ENCODE measurements at regions not wholly inside any gene's neighbourhood (a gene's known extent, or its start where the extent isn't known, plus 50 kb on each side); places are given as distances from the start of the nearest gene placed in this dataset.

DNA sequence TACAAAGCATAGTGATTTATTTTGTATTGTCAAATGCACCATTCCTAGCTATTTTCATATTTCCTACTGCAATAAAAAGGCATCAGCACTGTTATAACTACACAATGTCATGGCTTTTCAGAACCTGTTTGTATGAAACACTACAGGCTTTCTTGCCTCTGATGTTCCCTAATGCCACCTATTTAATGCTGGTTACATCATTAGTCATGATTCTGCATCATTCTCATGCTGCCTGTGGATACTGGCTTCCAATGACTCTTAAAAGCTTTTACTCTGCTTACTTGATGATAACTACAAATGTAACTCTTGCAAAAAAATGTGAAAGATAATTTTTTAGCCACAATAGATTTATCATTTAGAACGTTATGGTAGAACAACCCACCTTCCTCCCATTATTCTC lies 529.4 kb downstream of the HTR7 start:
- no peak for DNase-seq (ENCODE audit: low spot score)

DNA sequence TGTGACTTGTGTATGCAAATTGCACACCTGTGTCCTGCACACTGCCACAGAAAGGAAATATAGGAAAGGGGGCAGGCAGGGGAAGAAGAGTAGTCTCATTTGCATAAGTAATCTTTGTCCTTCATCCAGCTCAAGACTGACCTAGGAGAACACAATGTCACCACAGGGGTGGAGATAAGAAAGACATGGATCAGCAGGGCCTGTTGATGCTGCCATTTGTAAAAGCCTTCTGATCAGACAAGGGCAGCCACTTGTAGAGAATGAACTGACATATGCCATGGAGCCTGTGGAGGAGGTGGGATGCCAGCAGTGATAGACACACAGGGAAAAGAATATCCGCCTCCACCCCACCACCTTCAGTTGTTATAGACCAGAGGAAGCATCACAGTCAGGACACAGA lies 528.9 kb downstream of the HTR7 start:
- DNase-seq (ENCODE audit: low spot score), result no peak

DNA sequence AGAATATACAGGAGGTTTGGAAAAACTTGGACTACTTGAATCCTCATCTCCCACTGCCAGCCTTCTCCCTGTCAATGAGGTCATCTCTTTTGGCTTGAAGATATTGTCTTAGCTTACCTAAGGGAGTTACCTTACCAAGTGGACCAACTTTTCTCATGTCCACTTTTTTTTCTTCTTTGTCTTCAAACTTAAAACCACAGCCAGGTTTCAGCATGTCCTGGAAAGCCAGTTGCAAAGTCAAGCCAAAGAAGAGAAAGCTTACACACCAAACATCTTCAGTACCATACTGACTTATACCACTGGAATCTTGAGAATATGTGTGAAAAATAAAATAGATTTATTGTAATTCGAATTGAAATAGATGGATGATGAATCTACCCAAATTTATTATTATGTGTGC lies 520.5 kb downstream of the HTR7 start:
- no peak for DNase-seq (ENCODE audit: low spot score)

DNA sequence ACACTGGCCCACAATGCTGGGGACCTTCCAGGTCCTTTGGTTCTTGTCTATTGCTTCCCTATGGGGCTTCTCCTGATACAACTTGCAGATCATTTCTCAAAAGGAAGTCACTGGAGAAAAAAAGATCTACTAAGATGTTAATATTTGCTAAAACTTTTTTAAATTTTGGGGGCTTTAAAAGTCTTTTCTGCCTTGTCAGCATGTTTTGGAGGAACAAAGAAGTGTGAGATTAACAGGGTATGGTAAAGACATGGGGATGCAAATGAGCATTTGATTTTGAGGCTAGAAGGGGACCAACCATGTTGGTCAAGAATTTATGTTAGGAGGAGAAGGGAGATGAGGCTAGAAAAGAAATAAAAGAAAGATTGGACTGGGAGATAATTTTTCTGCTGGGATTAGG lies 515.4 kb downstream of the HTR7 start:
- no peak for DNase-seq (ENCODE audit: low spot score)

DNA sequence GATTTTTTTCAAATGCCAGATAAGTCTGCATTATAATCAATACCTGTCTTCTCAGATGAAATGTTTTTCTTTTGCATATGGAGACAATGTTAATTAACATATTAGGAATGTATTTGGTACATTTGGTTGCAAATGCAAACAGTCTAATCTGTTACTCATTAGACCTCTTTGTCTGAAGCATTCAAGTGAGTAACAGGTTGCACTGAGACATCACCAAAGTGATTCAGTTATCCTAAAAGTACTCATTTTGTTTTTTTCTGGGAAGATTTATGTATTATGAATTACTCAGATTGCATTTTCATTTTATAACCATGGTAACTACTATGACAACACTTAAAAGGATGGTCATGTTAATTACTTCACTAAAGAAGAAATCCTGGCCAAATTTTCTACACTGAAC lies 513.6 kb downstream of the HTR7 start:
- DNase-seq (ENCODE audit: low spot score), result no peak

DNA sequence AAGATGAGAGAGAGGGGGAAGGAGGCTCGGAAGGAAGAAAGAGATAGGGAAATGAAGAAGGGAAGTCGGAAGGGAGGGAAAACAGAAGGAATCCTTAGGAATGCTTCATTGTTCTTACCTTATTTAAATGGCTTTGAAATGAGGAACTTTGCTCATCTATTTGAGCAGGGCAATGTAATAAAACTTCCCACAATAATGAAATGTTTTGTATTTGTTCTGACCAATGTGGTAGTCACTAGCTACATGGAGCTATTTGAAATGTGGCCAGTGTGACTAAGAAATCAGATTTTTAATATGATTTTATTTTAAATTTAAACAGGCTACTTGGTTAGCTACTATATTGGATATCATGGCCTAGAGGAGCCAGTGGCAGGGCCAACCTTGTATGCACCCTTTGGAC lies 510.6 kb downstream of the HTR7 start:
- DNase-seq (ENCODE audit: low spot score), result no peak

DNA sequence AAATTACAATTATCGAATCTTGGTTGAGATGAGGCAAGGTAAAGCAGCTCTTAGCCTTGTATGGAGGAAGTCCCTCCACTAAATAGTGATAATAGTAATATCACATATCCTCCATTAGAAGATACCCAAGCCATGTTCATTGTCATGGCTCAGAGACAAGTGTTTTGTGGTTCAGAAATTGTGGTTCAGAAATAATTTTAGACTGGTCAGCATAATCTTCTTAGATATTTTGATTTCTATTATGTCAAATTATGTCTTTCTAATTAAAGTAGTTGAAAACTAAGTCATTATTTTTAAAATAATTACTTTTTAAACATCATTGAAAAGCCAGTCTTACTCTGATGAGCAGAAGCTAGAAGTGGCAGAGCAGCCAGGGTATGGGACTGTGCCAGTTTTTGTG lies 507.7 kb downstream of the HTR7 start:
- DNase-seq (ENCODE audit: low spot score), result no peak

DNA sequence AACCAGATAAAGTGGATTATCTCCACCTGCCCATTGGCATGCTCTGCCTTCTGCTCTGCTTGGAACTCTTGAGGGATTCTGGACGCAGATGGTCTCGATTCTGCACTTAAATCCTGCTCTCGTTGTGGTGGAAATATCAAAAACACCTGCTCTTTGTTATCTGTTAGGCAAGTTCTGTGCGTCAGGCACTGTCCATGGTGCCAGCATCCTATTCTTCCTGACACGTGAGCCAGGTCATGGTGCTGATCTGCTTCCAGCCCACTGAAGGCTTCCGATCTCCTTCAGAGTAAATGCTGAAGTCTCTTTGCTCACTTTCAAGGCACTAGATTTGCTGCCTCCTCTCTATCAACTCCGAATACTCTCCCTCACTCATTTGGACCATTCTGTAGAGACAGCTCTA lies 505.6 kb downstream of the HTR7 start:
- DNase-seq (ENCODE audit: low spot score), result no peak

DNA sequence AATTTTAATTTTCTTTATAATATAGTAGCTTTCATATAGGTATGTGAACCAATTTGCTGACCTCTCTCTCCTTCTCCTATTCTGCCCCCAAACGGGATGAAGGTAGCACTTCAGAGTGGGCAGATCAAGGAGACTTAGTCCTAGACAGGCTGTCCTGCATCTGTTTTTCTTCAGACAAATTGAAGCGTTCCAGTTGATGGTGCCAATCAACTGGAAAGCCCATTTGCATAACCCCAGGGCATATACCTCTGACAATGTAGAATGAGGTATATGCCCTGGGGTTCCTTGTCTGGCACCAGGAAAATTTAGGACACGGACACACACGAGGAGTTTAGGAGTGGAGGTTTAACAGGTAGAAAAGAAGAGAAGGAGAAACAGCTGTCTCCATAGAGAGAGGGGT lies 502.9 kb downstream of the HTR7 start:
- DNase-seq (ENCODE audit: low spot score), result no peak

DNA sequence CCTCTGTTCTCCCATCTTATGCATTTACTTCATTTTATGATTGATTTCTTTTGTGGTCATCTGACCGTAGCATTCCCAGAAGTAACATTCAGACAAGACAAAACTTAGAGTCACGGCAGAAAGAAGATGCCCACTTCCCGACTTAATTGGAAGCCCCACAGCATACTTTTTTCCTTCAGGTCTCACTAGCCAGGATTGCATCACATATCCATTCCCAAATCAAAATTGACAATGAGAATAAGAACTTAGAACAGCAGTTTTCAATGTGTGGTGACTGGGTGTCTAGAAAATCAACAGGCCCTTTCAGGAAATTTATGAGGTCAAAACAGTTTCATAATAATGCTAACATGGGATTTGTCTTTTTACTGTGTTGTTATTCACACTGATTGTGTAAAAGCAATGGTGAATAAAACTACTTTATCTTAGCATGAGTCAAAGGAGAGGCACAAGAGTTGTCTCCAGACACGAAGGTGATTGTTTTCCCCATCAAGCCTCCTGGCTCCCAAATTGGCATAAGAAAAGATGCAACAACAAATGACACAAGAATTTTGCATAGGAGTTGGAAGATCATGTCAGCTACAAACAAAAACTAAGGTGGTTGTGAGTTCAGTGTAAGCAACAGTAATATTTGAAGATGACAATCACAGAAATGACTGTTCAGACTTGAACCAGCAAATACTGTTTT lies 493.9 kb downstream of the HTR7 start:
- no peak for DNase-seq (ENCODE audit: low spot score)

DNA sequence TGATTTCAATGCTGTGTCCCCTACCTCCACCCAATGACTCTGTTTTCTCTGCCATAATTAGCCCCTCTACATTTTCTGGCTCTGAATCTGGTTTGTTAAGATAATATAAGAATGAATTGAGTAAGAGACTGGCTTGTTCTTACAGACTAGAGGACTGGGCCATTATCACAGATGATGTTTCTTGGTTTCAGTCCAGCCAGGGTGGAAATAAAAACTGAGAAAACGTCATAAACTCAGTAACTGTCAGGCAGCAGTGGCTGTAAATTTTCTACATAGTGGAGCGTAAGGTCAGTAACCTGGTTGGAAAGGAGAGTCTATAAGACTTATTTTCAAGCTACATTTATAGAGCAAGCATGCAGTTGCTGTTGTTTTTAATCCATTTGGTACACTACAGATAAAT lies 485.4 kb downstream of the HTR7 start:
- DNase-seq (ENCODE audit: low spot score), result no peak

DNA sequence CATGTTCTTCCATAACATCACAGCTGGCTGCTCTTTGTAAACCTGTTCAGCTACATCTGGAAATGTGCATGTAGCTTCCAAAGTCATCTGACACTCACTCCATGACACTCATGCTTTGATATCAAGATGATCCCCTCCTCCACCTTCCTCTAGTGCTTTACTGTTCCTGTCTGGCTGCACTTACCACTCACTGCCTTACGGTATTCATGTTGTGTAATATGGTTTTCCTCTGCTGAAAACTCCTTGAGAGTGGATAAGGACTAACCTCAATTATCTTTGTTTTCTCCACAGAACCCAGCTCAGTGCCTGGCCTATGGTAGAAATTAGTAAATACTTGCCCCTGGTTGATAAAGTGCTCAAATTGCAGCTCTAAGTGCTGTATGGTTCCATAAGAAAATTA lies 483.9 kb downstream of the HTR7 start:
- DNase-seq (ENCODE audit: low spot score), result no peak

DNA sequence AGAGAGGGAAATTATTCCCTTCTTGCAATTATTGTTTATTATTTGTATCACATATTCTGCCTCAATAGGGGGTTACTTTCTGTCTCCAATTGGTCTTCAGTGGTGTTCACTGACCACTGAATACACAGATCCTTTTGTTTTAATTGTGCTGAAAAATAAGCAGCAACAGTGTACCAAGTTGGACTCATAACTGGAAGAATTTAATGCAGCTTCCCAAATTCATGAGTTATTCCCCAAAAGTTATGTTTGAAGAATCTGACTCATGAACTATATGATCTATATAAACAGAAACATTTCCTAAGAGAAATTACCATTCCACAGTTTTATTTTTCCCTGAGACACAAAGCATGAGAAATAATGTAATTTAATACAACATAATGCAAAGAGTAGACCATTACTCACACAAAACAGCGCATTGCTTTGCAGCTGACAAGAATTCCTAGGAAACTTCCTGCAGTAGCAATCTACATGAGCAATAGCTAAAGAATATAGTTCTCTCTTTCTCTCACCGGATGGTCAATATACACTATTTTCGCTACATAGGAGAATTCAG lies 479.2 kb downstream of the HTR7 start:
- DNase-seq (ENCODE audit: low spot score), result no peak

DNA sequence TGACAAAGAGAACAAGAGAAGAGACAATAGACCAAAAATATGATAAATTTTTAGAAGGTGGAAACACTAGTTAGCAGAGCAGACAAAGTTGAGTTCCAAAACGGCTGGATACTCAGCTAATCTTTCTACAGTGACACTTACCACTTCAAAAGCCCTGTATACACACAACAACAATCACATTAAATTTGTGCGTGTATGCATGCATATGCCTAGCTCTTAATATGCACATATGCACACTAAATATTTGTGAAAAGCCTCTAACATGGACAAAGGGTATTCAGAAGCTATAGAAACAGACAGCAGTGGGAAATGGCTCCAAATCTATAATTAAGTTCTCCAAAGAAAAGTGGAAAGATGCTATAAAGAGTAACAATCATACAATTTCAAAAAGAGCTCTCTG lies 476.4 kb downstream of the HTR7 start:
- DNase-seq (ENCODE audit: low spot score), result no peak

DNA sequence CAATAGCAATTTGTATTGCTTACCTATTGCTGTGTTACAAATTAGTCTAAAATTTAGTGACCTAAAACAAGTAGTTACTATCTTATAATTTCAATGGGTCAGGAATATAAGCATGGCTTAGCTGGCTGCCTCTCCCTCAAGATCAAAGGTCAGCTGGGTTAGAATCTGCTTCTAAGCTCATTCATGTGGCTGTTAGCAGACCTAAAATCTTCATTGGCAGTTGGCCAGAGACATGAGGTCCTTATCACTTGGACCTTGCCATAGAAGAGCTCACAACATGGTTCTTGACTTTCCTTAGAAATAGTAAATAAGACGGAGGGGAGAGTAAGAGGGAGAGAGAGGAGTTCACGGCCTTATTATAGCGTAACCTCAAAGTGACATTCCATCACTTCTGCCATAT lies 468.0 kb downstream of the HTR7 start:
- DNase-seq (ENCODE audit: low spot score), result no peak

DNA sequence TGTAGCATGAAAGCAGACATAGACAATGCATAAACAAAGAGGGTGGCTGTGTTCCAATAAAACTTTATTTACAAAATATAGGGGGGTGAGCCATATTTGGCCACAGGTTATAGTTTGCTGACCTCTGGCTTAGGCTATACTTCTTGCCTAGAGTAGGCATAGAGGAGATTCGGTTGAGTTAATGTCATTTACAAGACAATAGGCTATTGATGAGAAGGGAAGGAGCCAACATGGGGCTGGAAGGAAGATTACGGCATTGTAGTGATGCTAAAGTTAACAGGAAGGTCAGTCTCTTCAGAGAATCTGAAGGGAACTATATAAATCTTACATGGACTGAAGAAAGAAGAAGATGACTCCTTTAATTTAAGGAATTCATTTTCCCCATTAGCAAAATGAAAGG lies 463.5 kb downstream of the HTR7 start:
- DNase-seq (ENCODE audit: low spot score), result no peak

DNA sequence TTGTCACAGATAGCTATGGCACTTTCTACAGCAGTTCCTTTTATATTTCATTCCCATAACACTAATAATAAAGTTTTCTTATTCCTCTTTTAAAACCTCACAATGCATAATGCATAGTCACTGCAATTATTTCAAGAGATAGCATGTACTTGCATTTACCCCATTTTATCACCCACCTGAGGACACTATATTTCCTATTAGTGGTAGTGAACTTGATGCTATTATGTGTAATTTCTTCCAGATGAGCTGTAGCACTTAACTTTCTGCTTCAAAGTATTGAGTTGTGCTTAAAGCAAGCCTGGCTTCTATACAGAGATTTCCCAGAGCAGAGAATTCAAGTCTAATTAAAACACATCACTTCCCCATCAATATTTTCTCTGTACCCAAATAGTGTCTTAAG lies 461.1 kb downstream of the HTR7 start:
- no peak for DNase-seq (ENCODE audit: low spot score)

DNA sequence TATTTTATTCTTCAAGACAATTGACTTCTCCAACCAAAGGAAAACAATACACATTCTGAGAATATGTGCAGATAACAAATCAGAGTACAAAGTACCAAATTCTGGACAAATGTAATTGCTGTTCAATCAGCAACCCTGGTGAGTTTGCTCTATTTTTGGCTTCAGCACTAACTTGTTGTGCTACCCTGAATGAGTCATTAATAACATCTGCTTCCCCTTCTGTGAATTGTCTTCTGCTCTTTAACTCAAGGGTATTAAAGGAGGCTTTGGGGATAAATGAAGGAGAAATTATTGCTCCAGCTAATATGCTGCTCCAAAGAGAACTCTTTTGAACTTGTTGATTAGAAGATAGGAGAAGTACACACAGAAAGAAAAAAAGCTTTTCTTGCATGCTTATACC lies 459.3 kb downstream of the HTR7 start:
- no peak for DNase-seq (ENCODE audit: low spot score)

DNA sequence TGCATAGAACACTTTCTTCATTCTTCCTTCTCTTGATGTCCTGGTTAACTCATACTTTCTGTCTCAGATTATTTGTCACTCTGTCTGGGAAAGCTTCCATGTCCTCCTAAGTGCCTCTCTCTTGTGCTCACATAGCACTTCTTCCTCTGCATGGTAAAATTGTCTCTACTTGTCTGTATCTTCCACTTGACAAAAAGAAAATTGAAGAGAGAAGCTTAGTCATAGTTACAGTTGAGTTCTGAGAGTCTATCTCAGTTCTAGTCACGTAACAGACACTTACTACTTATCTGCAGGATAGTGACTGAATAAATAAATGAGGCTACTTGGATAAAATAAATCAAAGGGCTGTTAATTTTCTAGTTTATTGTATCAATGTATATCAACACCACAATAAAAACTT lies 458.1 kb downstream of the HTR7 start:
- no peak for DNase-seq (ENCODE audit: low spot score)

DNA sequence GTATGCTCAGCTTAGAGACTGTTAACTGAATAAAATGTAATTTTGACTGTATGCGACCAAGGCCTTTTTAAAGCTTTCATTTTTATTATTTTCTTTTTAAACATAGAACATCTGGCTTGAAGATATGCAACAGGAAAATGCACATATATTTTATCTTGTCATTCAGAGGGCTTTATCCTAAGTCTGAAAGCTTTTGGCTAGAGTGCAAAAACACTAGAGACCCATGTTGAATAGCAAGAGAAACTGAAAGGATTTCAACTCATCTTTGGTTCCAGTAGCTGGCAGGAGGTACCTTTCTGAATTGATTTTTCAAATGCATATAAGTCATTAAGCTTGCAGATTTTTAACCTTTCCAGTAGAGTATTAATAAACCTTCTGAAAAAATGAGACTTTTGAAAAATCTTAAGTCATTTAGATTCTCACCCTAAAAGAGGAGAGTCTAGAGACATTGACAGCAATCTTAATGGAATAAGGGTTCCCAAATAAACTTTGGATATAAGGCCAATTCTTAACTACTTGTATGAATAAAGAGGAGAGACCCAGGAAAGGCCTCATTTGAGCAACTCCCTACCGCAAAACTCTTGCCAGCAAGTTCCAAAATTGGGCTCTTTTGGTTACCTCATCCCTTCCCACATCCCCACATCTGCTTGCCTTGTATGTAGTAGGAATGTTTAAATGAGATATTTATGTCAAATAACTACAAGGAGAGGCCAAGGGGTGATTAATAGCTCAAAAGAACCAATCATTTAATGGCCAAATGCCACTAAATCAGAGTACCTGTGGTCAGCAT lies 454.4 kb downstream of the HTR7 start:
- DNase-seq (ENCODE audit: low spot score), result no peak

DNA sequence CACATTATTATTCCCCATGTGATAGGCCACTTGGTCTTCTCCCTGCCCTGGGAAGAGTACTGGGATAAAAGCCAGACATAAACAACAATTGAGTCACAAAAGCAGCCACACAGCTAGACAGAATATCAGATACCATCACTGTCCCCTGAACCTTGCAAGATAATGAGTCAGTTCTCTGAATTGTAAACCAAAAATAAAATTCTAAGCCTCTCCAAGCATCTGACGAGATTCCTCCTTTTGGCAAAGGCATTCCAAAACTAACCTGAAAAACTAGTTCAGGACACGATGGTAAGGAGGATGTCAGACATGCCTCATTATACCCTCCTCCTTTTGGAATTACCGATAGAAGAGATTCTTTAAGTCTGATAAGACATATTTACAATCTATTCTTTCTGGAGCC lies 450.7 kb downstream of the HTR7 start:
- DNase-seq (ENCODE audit: low spot score), result peak; percentile 10

DNA sequence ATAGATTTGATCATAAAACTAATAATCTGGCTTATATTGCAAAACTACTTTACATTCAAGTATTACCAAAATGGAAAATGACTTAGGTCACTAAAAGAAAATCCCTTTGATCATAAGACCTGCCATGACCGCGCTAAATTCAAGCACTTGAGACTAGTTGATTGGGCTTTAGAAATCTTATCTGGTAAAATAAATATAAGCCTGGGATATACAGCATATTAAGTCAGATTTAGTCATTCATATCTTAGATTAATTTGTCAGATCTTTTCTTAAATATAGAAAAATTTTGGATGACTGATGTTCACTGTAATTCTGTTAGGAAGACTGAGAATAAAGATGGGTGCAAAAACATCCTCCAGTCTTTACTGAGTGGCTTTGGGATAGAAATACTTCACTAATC lies 450.0 kb downstream of the HTR7 start:
- no peak for DNase-seq (ENCODE audit: low spot score)

DNA sequence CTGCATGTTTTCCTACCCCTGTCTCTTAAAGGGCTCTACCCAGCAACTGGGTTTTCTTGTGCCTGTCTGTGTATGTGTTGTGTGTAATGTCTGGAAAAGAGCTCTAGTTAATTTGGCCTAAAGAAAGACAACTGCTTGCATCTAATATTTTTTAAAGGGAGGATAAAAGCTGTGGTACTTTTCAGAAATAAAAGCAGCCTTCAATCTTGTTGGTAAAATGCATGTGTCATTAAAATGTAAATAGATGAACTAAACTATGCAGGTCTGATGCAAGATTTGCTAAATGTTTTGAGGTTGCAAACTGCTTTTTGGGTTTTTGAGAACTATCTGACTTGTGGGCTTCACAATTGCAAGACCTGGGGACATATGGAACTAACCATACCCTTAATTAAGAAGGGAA lies 445.3 kb downstream of the HTR7 start:
- no peak for DNase-seq (ENCODE audit: low spot score)

DNA sequence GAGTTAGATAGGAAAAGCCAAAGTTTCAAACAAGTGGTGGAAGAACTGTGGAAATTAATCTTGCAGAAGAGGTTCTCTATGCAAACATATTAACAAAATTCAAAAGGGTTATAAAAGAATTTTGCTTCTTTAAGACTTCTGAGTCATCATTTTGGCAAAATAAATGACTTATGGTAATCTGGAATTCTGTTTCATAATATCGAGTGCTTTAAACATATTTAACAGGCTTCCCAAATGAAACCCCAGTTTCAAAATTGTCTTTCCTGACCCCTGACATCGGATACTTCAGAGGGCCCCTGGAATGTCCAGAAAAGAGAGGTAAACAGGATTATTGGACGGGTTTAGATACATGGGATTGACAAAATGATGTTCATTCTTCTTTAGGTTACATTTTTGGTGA lies 444.6 kb downstream of the HTR7 start:
- no peak for DNase-seq (ENCODE audit: low spot score)
